ENCODE measurements at regions not wholly inside any gene's neighbourhood (a gene's known extent, or its start where the extent isn't known, plus 50 kb on each side); places are given as distances from the start of the nearest gene placed in this dataset.
A peak's percentile ranks its signal among the peaks of the same experiment; 100 is the strongest.

DNA sequence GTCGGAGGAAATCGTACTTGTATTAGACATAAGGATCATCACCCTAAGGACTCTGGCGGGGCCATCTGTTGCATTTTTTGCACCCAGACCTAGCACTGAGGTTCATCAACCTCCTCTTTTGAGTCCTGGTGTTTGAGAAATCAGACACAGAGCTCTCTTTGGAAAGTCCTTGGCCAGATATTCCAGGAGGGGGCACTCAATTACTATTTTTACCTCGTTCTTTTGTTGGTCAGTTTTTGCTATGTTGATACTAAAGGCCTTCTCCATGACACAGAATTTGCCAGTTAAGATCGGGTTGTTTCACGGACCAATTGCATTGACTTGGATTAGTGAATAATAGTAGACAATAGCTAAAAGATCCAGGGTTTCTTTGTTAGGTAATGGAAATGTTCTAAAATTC is 711.2 kb downstream of the KCNT2 start:
- TF ChIP-seq, protein P1, sequence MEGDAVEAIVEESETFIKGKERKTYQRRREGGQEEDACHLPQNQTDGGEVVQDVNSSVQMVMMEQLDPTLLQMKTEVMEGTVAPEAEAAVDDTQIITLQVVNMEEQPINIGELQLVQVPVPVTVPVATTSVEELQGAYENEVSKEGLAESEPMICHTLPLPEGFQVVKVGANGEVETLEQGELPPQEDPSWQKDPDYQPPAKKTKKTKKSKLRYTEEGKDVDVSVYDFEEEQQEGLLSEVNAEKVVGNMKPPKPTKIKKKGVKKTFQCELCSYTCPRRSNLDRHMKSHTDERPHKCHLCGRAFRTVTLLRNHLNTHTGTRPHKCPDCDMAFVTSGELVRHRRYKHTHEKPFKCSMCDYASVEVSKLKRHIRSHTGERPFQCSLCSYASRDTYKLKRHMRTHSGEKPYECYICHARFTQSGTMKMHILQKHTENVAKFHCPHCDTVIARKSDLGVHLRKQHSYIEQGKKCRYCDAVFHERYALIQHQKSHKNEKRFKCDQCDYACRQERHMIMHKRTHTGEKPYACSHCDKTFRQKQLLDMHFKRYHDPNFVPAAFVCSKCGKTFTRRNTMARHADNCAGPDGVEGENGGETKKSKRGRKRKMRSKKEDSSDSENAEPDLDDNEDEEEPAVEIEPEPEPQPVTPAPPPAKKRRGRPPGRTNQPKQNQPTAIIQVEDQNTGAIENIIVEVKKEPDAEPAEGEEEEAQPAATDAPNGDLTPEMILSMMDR (conservative IDR thresholded peaks at IDR 0.05; ENCODE audit: low read depth, low read length) = no peak
- no peak overlapping the region for H3K4me3 ChIP-seq (ENCODE audit: low read depth, low read length)
- no peak for DNase-seq (ENCODE audit: low read depth)

DNA sequence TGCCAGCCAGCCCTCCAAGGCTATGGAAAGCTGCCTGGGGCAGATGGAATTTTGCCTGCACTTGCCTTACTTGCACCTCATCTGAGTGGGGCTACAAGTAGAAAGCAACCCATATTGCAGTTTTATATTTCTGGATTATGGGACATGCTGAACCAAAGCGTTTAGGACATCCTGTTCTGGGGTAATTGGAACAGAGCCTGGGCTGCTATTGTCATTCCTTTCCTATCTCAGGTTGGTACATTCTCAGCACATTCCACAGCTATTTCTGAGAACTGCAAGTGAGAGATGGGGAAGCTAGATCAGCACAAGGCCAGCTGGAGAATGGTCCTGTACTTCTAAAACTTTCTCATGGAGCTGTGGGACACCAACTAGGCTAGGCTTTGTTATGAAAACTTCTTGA is 713.8 kb downstream of the KCNT2 start:
- no peak for DNase-seq (ENCODE audit: low read depth)
- H3K4me3 ChIP-seq (ENCODE audit: low read depth, low read length) = no peak overlapping the region
- TF ChIP-seq, protein P1 (conservative IDR thresholded peaks at IDR 0.05; ENCODE audit: low read depth, low read length) = no peak

DNA sequence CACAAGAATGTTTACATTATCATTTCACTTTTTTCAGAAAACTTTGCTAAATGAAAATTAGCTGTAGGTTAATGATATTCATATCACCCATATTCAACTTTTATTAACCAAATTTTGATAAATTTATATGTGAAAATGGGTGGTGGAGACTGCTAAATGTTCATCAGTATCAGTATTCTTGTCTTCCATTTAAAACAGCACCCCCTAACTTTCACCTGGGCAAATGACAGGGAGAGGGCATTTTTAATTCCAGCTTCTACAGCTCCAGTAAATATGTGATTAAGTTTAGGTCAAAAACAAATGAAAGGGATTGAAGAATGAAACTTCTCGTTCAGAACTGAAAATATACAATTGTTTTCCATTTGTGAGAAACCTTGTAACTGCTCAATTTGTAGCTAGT is 722.2 kb downstream of the KCNT2 start:
- TF ChIP-seq, protein P1 (conservative IDR thresholded peaks at IDR 0.05; ENCODE audit: low read depth, low read length) = peak; percentile 31

DNA sequence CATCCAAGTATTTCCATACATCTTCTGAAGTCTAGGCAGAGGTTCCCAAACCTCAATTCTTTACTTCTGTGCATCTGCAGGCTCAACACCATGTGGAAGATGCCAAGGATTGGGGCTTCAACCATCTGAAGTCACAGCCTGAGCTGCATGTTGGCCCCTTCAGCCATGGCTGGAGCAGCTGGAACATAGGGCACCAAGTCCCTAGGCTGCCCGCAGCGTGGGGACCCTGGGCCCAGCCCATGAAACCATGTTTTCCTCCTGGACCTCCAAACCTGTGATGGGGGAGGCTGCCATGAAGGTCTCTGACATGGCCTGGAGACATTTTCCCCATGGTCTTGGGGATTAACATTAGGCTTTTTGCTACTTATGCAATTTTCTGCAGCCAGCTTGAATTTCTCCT is 729.8 kb downstream of the KCNT2 start:
- no peak overlapping the region for H3K4me3 ChIP-seq (ENCODE audit: low read depth, low read length)
- TF ChIP-seq, protein P1 (conservative IDR thresholded peaks at IDR 0.05; ENCODE audit: low read depth, low read length) = no peak
- DNase-seq (ENCODE audit: low read depth) = no peak

More for the DNA sequence above, 722.2 kb downstream of the KCNT2 start:
- no peak overlapping the region for H3K4me3 ChIP-seq (ENCODE audit: low read depth, low read length)
- no peak for DNase-seq (ENCODE audit: low read depth)

DNA sequence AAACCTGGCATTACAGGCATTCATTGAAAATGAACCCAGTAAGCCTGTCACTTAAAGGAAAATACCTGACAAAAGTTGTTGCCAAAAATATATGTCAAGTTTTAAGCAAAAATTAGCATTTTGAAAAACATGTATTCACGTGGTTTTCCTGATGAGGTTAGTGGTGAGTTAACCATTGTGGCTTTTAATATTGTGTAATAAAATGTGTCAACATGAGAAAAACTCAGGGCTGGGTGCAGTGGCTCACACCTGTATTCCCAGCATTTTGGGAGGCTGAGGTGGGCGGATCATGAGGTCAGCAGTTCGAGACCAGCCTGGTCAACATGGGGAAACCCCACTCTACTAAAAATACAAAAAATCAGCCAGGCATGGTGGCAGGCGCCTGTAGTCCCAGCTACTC is 731.4 kb downstream of the KCNT2 start:
- no peak overlapping the region for H3K4me3 ChIP-seq (ENCODE audit: low read depth, low read length)
- DNase-seq (ENCODE audit: low read depth) = no peak
- TF ChIP-seq, protein P1 (conservative IDR thresholded peaks at IDR 0.05; ENCODE audit: low read depth, low read length) = no peak

DNA sequence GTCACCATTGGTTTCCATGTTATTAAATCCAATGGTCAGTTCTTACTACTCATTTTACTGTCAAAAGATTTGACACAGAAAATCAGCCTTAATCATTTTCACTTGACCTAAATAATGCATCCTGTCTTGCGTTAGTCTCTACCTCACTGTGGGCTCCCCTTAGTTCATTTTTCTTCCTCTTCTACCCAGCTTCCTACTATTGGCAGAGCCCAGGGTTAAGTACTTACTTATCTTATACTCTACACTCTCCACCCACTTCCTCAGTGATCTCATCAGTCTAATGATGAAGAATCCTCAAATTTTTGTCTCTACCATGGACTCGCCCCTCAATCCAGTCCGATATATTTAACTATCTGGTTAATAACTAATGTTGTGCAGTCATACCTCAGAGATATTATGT is 735.9 kb downstream of the KCNT2 start:
- TF ChIP-seq, protein P1 (conservative IDR thresholded peaks at IDR 0.05; ENCODE audit: low read depth, low read length) = no peak
- H3K4me3 ChIP-seq (ENCODE audit: low read depth, low read length) = no peak overlapping the region
- no peak for DNase-seq (ENCODE audit: low read depth)

DNA sequence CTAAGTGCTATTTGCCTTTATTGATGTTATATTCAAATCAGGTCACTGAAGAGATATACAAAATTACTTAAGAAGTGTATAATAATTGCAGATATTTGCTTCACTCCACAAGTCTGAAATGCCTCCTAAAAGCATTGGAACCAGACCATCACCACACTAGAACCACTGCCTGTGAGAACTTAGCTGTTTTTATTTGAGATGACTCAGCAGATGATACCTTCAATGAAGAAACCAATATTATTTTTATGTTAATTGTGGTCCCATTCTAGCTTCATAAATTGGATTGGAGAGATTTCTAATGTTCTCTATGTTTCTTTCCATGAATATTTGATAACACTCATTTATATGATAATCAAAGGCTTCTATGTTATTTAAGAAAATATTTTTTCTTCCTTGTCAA is 740.6 kb downstream of the KCNT2 start:
- H3K4me3 ChIP-seq (ENCODE audit: low read depth, low read length) = no peak overlapping the region

More for the DNA sequence above, 740.6 kb downstream of the KCNT2 start:
- no peak for DNase-seq (ENCODE audit: low read depth)
- TF ChIP-seq, protein P1 (conservative IDR thresholded peaks at IDR 0.05; ENCODE audit: low read depth, low read length) = no peak

All from epithelial cell of proximal tubule (primary cell).